Natural killer cell (primary cell): ENCODE measurements at regions not wholly inside any gene's neighbourhood (a gene's known extent, or its start where the extent isn't known, plus 50 kb on each side); places are given as distances from the start of the nearest gene placed in this dataset.

ENCODE experiments used
- ATAC-seq, 3 donors: fragments of 150-1000 bp in 2 of 3; fragments of 200-7000 bp in 1 of 3; cut with Tn5 transposase; 1 replicate in 1 of 3; 2 replicates in 2 of 3; pipeline ENCODE4 v1.10.0; 2021; ENCODE audit warnings: mild to moderate bottlenecking in 2 of 3, moderate library complexity in 2 of 3
- DNase-seq, 2 donors: peaks; one replicate each; pipeline versions ENCODE4 v3.0.0 to v3.0.0-alpha.2; 2013 to 2021; ENCODE audit warnings: mixed read lengths in 1 of 2
- H3K27ac ChIP-seq: one replicate; pipeline ENCODE4 v1.5.1; 2013; ENCODE audit warnings: mild to moderate bottlenecking, low read length
- H3K27me3 ChIP-seq: one replicate; pipeline ENCODE4 v1.6.1; 2013; ENCODE audit warnings: low read length; ENCODE audit not compliant: control insufficient read depth, insufficient read depth
- H3K36me3 ChIP-seq: one replicate; pipeline ENCODE4 v1.6.1; 2013; ENCODE audit warnings: low read length; ENCODE audit not compliant: control insufficient read depth, insufficient read depth
- H3K4me1 ChIP-seq: one replicate; pipeline ENCODE4 v1.6.1; 2013; ENCODE audit warnings: low read length; ENCODE audit not compliant: control insufficient read depth, insufficient read depth
- H3K4me3 ChIP-seq: one replicate; pipeline ENCODE4 v1.5.1; 2013; ENCODE audit warnings: low read length
- H3K9me3 ChIP-seq: one replicate; pipeline ENCODE4 v1.6.1; 2013; ENCODE audit warnings: low read length; ENCODE audit not compliant: control insufficient read depth, insufficient read depth
- H3K27ac Mint-ChIP-seq, 2 donors: one replicate each; pipeline ENCODE4 v1.8.0; 2022; ENCODE audit warnings: mild to moderate bottlenecking in 2 of 2, mixed read lengths in 2 of 2, moderate library complexity in 1 of 2
- H3K27me3 Mint-ChIP-seq, 2 donors: one replicate each; pipeline ENCODE4 v1.8.0; 2022; ENCODE audit warnings: low read depth in 2 of 2, mixed read lengths in 2 of 2
- H3K36me3 Mint-ChIP-seq: one replicate; pipeline ENCODE4 v1.8.0; 2022; ENCODE audit warnings: mixed read lengths
- H3K4me1 Mint-ChIP-seq, 2 donors: one replicate each; pipeline ENCODE4 v1.8.0; 2022; ENCODE audit warnings: mixed read lengths in 2 of 2
- H3K4me3 Mint-ChIP-seq: one replicate; pipeline ENCODE4 v1.8.0; 2022; ENCODE audit warnings: mild to moderate bottlenecking, moderate library complexity, mixed read lengths
- H3K9me3 Mint-ChIP-seq, 2 donors: one replicate each; pipeline ENCODE4 v1.8.0; 2022; ENCODE audit warnings: mixed read lengths in 2 of 2
- CTCF ChIP-seq: fragments of 200-600 bp; IDR thresholded peaks from one replicate; pipeline ENCODE4 v1.8.0; 2022; ENCODE audit warnings: antibody characterized with exemption
- WGBS: methylation state at CpG from one replicate; pipeline ENCODE4 v1.1.7; 2013; ENCODE audit warnings: missing lambda C conversion rate; ENCODE audit not compliant: insufficient coverage; 5-methylcytosine and 5-hydroxymethylcytosine counted together
- intact Hi-C: fragments of 100-400 bp; cut with micrococcal nuclease; formaldehyde crosslinking; loops from one replicate; pipeline ENCODE4 v1.14.2; 2022

- no peaks in the 10 kb centered on the region for H3K36me3 Mint-ChIP-seq
- peaks cover 25% of the 10 kb centered on the region for H3K4me1 ChIP-seq
- H3K27me3 Mint-ChIP-seq, result no peaks in the 10 kb centered on the region
- peak overlapping the region; percentile 90 to 98 for H3K27ac Mint-ChIP-seq
- H3K27ac ChIP-seq, result no peak overlapping the region
- H3K27me3 ChIP-seq, result no peaks in the 10 kb centered on the region
- 33% methylated on average over 3 of the region's 4 CpGs for whole genome bisulfite sequencing
- no peaks in the 10 kb centered on the region for H3K36me3 ChIP-seq
- no peaks in the 10 kb centered on the region for H3K9me3 Mint-ChIP-seq
- ATAC-seq, result no peak
- no peak overlapping the region for H3K4me3 ChIP-seq
- intact Hi-C loops, result no loop called here
- no peaks in the 10 kb centered on the region for H3K9me3 ChIP-seq
- no peak for TF ChIP-seq CTCF
- peaks cover 75 to 77% of the 10 kb centered on the region in 2 donors for H3K4me1 Mint-ChIP-seq
- peak in 1 of 2 donors; percentile 38 for DNase-seq
- H3K4me3 Mint-ChIP-seq, result peak overlapping the region; percentile 40
Observed at GRCh38 chr14:89614009-89614691, 197.1 kb upstream of the FOXN3 start.

- H3K4me1 ChIP-seq, result peaks cover 27% of the 10 kb centered on the region
- WGBS, result 100% methylated on average over 2 of the region's 5 CpGs
Observed at GRCh38 chr14:89613260-89614008, 196.4 kb upstream of the FOXN3 start.

GRCh38 chr14:89609500-89610100, 192.6 kb upstream of the FOXN3 start:
- H3K9me3 Mint-ChIP-seq, result no peaks in the 10 kb centered on the region
- Histone ChIP-seq H3K9me3 (no peaks in the 10 kb centered on the region), H3K4me3 (no peak overlapping the region), H3K27me3 (no peaks in the 10 kb centered on the region), H3K27ac (no peak overlapping the region), H3K4me1 (peaks cover 16% of the 10 kb centered on the region), H3K36me3 (no peaks in the 10 kb centered on the region)
- TF ChIP-seq CTCF, result no peak
- intact Hi-C loops, result no loop called here
- peaks cover 9% of the 10 kb centered on the region for H3K36me3 Mint-ChIP-seq
- H3K4me3 Mint-ChIP-seq, result peak overlapping the region; percentile 38
- H3K27ac Mint-ChIP-seq, result peak overlapping the region in 1 of 2 donors; percentile 8
- H3K4me1 Mint-ChIP-seq, result peaks cover 58 to 69% of the 10 kb centered on the region in 2 donors
- 83% methylated on average over 12 of the region's 12 CpGs for WGBS
- no peaks in the 10 kb centered on the region for H3K27me3 Mint-ChIP-seq
- no peak for DNase-seq
- ATAC-seq, result no peak

More at GRCh38 chr14:89613260-89614008, 196.4 kb upstream of the FOXN3 start:
- H3K4me3 Mint-ChIP-seq, result no peak overlapping the region
- Histone ChIP-seq H3K27me3 (no peaks in the 10 kb centered on the region), H3K27ac (no peak overlapping the region), H3K36me3 (no peaks in the 10 kb centered on the region), H3K4me3 (no peak overlapping the region), H3K9me3 (no peaks in the 10 kb centered on the region)
- H3K4me1 Mint-ChIP-seq, result peaks cover 81 to 83% of the 10 kb centered on the region in 2 donors
- TF ChIP-seq CTCF, result no peak
- intact Hi-C loops, result no loop called here
- no peaks in the 10 kb centered on the region for H3K9me3 Mint-ChIP-seq
- ATAC-seq, result no peak
- no peaks in the 10 kb centered on the region for H3K27me3 Mint-ChIP-seq
- DNase-seq, result peak in 1 of 2 donors; percentile 31
- no peaks in the 10 kb centered on the region for H3K36me3 Mint-ChIP-seq
- peak overlapping the region; percentile 90 to 98 for H3K27ac Mint-ChIP-seq
